GM08714 (cell line): ENCODE measurements at regions not wholly inside any gene's neighbourhood (a gene's known extent, or its start where the extent isn't known, plus 50 kb on each side); places are given as distances from the start of the nearest gene placed in this dataset.
"Not testable (repeated sequence)": the region's sequence is repeated elsewhere in the genome, so short reads cannot be mapped to it uniquely, and the experiment has no call there.

ENCODE experiments used
- H3K4me3 ChIP-seq: fragments of 200-500 bp; sonication (Bioruptor generic); 2 replicates; pipeline ENCODE4 v1.5.1; 2014; ENCODE audit warnings: mild to moderate bottlenecking, low read length, inconsistent platforms
- ZNF274 ChIP-seq: IDR thresholded peaks from 2 replicates; pipeline ENCODE4 v1.6.1; 2012; ENCODE audit warnings: mild to moderate bottlenecking, low read depth, low read length

- no peak overlapping the region for H3K4me3 ChIP-seq
- no peak for TF ChIP-seq ZNF274
These were observed 86.5 kb upstream of the WARS2 start for GRCh38 chr1:119226913-119227312.

- no peak overlapping the region for H3K4me3 ChIP-seq
- no peak for TF ChIP-seq ZNF274
These were observed 87.0 kb upstream of the WARS2 start for GRCh38 chr1:119227456-119227855.

GRCh38 chr1:119228335-119229080 lies 88.1 kb upstream of the WARS2 start:
- H3K4me3 ChIP-seq: no peak overlapping the region
- no peak for TF ChIP-seq ZNF274

- TF ChIP-seq ZNF274: no peak
These were observed 94.7 kb upstream of the WARS2 start for GRCh38 chr1:119235120-119235519.

GRCh38 chr1:119245881-119246280 lies 105.4 kb upstream of the WARS2 start:
- TF ChIP-seq ZNF274: no peak
- H3K4me3 ChIP-seq: no peak overlapping the region

More at GRCh38 chr1:119235120-119235519, 94.7 kb upstream of the WARS2 start:
- no peak overlapping the region for H3K4me3 ChIP-seq

- TF ChIP-seq ZNF274: no peak
These were observed 108.8 kb upstream of the WARS2 start for GRCh38 chr1:119249283-119249682.

GRCh38 chr1:119250299-119250698 lies 109.8 kb upstream of the WARS2 start:
- no peak overlapping the region for H3K4me3 ChIP-seq
- TF ChIP-seq ZNF274: no peak

More at GRCh38 chr1:119249283-119249682, 108.8 kb upstream of the WARS2 start:
- H3K4me3 ChIP-seq: no peak overlapping the region

- TF ChIP-seq ZNF274: no peak
- H3K4me3 ChIP-seq: no peak overlapping the region
These were observed 111.3 kb upstream of the WARS2 start for GRCh38 chr1:119251751-119252150.

GRCh38 chr1:119253366-119253765 lies 112.9 kb upstream of the WARS2 start:
- H3K4me3 ChIP-seq: no peak overlapping the region
- no peak for TF ChIP-seq ZNF274

GRCh38 chr1:119254067-119254720 lies 113.7 kb upstream of the WARS2 start:
- TF ChIP-seq ZNF274: no peak
- no peak overlapping the region for H3K4me3 ChIP-seq

GRCh38 chr1:119256089-119256488 lies 112.5 kb upstream of the HAO2 start:
- H3K4me3 ChIP-seq: not testable (repeated sequence)

GRCh38 chr1:119260506-119260905 lies 108.1 kb upstream of the HAO2 start:
- no peak overlapping the region for H3K4me3 ChIP-seq
- no peak for TF ChIP-seq ZNF274

GRCh38 chr1:119266386-119266785 lies 102.2 kb upstream of the HAO2 start:
- no peak overlapping the region; the same call in 1 of the 2 replicates for H3K4me3 ChIP-seq
- TF ChIP-seq ZNF274: no peak

- no peak overlapping the region; the same call in 1 of the 2 replicates for H3K4me3 ChIP-seq
- no peak for TF ChIP-seq ZNF274
These were observed 101.7 kb upstream of the HAO2 start for GRCh38 chr1:119266858-119267257.

GRCh38 chr1:119267288-119267687 lies 101.3 kb upstream of the HAO2 start:
- not testable (repeated sequence) for H3K4me3 ChIP-seq
